AG09319 (cell line): ENCODE measurements at regions not wholly inside any gene's neighbourhood (a gene's known extent, or its start where the extent isn't known, plus 50 kb on each side); places are given as distances from the start of the nearest gene placed in this dataset.

ENCODE experiments used
- DNase-seq: peaks from one replicate; pipeline ENCODE4 v3.0.0-alpha.2; 2010; ENCODE audit warnings: low read depth; ENCODE audit errors: extremely low read depth
- CTCF ChIP-seq: IDR thresholded peaks from 2 replicates; pipeline ENCODE4 v1.5.1; 2011; ENCODE audit warnings: low read depth, mild to moderate bottlenecking, inconsistent platforms, low read length, moderate library complexity

DNA sequence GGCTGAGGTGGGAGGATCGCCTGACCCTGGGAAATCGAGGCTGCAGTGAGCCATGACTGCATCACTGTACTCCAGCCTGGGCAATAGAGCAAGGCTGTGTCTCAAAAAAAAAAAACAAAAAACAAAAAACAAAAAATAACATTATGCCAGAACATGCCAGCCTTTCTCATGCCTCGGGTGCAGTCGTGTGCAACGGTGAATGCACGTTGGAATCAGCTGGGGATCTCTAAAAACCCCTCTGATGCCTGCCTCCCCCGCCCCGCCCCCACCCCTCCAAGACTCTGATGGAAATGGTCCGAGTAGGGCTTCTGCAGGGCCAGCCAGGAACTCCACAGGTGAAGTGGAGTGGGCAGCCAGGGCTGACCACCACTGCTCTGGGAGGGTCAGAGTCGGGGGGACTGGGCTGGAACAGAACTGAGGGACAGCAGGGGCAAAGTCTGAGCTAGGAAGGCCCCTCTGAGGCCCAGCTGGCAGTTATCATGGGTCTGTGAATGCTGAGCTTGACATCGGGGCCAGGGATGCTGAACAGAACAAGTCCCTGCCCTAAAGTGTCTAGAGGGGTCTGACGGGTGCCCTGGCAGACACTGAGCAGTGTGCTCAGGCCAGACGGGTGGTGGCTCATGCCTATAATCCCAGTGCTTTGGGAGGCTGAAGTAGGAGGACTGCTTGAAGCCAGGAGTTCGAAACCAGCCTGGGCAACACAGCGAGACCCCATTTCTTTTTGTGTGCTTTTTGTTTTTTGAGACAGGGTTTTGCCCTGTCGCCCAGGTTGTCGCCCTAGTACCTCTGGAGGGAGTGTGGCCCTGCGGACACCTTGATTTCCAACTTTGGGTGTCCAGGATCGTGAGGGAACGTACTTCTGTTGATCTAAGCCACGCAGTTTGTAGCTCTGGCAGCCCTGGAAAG, 193.4 kb upstream of the GSE1 start:
- no peak for DNase-seq
- TF ChIP-seq CTCF = no peak

- DNase-seq = no peak
- peak; percentile 66 for TF ChIP-seq CTCF
Observed at GRCh38 chr16:85420501-85421337, 192.4 kb upstream of the GSE1 start.

DNA sequence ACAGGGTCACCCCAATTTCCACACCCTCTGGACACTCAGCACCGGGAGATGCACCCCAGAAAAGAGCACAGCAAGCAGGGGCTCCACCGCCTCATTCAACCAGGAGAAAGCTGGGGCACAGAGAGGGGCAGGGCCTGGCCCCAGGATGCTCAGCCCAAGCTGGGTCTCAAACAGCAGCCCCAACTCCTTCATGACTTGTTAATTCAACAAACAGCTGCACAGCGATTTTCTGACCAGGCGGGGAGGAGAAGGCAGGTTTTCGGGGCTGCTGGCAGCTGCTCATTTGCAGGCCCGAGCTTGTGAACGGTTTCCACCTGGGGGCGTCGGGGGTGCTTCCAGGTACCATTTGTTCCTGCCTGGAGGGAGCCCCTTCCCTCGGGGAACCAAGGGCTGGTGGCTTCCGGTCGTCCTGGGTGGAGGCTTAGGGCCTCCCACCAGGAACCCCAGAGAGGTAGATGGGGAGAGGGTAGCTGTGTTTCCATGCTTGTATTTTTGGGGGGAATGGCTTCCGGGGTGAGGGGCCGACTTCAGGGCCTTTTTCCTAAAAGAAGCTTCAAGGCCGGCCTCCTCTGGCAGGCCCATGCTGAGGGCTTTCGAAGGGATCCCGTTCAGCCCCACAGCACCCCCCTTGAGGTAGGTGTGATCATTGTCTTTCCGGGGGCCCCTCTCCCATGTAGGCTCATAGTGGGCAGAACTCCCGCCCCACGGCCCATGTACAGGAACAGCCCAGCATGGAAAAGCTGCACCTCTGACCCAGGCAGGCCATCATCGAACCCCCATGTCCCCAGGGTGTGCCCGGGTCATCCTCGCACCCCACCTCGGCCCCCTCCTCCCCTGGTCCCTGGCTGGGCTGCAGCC, 191.6 kb upstream of the GSE1 start:
- DNase-seq = no peak
- TF ChIP-seq CTCF = no peak

GRCh38 chr16:85422196-85422631, 190.9 kb upstream of the GSE1 start:
- DNase-seq = no peak
- no peak for TF ChIP-seq CTCF

DNA sequence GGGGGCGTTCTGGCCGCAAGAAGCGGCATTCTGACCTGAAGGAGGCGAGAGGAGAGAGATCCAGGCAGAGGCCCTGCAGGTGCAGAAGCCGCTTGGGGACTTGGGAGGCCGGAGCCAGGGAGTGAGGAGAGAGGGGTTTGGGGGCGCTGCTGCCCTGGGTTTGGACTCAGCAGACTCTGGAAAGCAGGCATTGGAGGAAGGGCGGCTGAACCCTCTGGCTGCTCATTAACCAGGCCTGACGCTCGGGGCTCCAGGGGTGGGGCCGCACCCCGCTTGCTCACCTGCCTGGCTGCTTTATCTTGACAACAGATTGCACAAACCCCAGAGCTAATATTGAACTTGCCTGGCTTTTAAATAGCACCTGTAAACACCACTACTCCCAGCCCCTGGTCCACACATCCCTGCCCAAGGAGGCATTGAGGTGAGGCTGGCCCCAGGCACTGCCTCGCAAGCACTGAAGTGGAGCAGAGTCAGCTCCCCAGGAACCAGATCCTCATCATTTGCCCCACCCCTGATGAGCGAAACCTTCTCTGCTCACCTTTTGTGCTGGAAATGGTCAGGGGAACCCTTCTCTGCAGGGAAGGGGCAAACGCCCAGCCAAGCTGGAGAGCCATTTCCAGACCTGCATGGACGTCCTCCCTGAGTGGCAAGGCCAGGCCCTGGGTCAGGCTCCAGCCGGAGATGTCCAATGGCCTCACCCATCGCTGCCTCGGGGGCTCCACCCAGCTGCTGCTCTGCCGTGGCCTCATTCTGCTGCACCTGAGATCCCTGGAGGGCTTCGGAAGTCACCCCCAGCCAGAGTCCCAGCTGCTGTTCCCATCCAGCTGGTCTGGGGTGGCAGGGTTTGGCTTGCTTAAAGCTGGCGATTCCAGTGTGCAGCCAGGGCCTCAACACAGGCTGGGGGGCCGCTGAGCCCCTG, 190.2 kb upstream of the GSE1 start:
- no peak for TF ChIP-seq CTCF
- DNase-seq = no peak

GRCh38 chr16:85423631-85424030, 189.5 kb upstream of the GSE1 start:
- TF ChIP-seq CTCF = no peak
- DNase-seq = no peak
